Endodermal cell (in vitro differentiated cells): ENCODE measurements at regions not wholly inside any gene's neighbourhood (a gene's known extent, or its start where the extent isn't known, plus 50 kb on each side); places are given as distances from the start of the nearest gene placed in this dataset.
A peak's percentile ranks its signal among the peaks of the same experiment; 100 is the strongest.

Experiments
- DNase-seq: peaks from one replicate; pipeline ENCODE4 v3.0.0-alpha.2; 2017
- H3K27ac ChIP-seq: 2 replicates; pipeline ENCODE4 v1.5.1; 2013; ENCODE audit warnings: mild to moderate bottlenecking, low read depth, low read length, moderate library complexity
- H3K27me3 ChIP-seq: 2 replicates; pipeline ENCODE4 v1.6.1; 2013; ENCODE audit warnings: mild to moderate bottlenecking, low read length, moderate library complexity; ENCODE audit not compliant: insufficient read depth, control insufficient read depth, poor library complexity, severe bottlenecking
- H3K36me3 ChIP-seq: 2 replicates; pipeline ENCODE4 v1.7.0; 2013; ENCODE audit warnings: mild to moderate bottlenecking, low read length, moderate library complexity; ENCODE audit not compliant: control insufficient read depth, insufficient read depth
- H3K4me1 ChIP-seq: one replicate; pipeline ENCODE4 v1.7.0; 2013; ENCODE audit warnings: low read length; ENCODE audit not compliant: control insufficient read depth, insufficient read depth
- H3K4me3 ChIP-seq: 2 replicates; pipeline ENCODE4 v1.5.1; 2013; ENCODE audit warnings: mild to moderate bottlenecking, low read length, moderate library complexity
- H3K9ac ChIP-seq: 2 replicates; pipeline ENCODE4 v1.6.1; 2013; ENCODE audit warnings: mild to moderate bottlenecking, low read length, moderate library complexity; ENCODE audit not compliant: poor library complexity, severe bottlenecking; ENCODE audit errors: extremely low read depth
- H3K9me3 ChIP-seq: 2 replicates; pipeline ENCODE4 v1.6.1; 2013; ENCODE audit warnings: mild to moderate bottlenecking, low read length, moderate library complexity; ENCODE audit not compliant: control insufficient read depth
- H3K27ac Mint-ChIP-seq: 2 replicates; pipeline ENCODE4 v1.8.0; 2020; ENCODE audit warnings: mixed read lengths
- H3K27me3 Mint-ChIP-seq: 2 replicates; pipeline ENCODE4 v1.8.0; 2021; ENCODE audit warnings: mild to moderate bottlenecking, mixed read lengths; ENCODE audit not compliant: insufficient read depth
- H3K36me3 Mint-ChIP-seq: 2 replicates; pipeline ENCODE4 v1.8.0; 2020; ENCODE audit warnings: low read depth, mixed read lengths
- H3K4me1 Mint-ChIP-seq: 2 replicates; pipeline ENCODE4 v1.8.0; 2020; ENCODE audit warnings: mixed read lengths
- H3K4me3 Mint-ChIP-seq: 2 replicates; pipeline ENCODE4 v1.8.0; 2020; ENCODE audit warnings: mild to moderate bottlenecking, moderate library complexity, mixed read lengths
- H3K9me3 Mint-ChIP-seq: 2 replicates; pipeline ENCODE4 v1.8.0; 2020; ENCODE audit warnings: mild to moderate bottlenecking, mixed read lengths
- CTCF ChIP-seq: fragments of 200-600 bp; sonication (generic); conservative IDR thresholded peaks from 2 replicates; pipeline ENCODE4 v1.5.0; 2021; ENCODE audit warnings: antibody characterized with exemption, mild to moderate bottlenecking
- WGBS, 2 experiments: methylation state at CpG; one replicate each; pipeline versions ENCODE4 v1.1.5 to v1.1.7; 2013; ENCODE audit warnings: missing lambda C conversion rate in 2 of 2, mixed read lengths in 1 of 2; ENCODE audit not compliant: insufficient coverage in 1 of 2, insufficient read length in 1 of 2; 5-methylcytosine and 5-hydroxymethylcytosine counted together

GRCh38 chrX:69324851-69325250, 159.6 kb upstream of the PJA1 start:
- no peak overlapping the region for H3K27ac ChIP-seq
- no peaks in the 10 kb centered on the region for H3K36me3 ChIP-seq
- no peak overlapping the region for H3K4me3 ChIP-seq
- H3K4me3 Mint-ChIP-seq: no peak overlapping the region
- DNase-seq: no peak
- H3K27me3 Mint-ChIP-seq: no peaks in the 10 kb centered on the region
- no peaks in the 10 kb centered on the region for H3K4me1 ChIP-seq
- H3K9me3 Mint-ChIP-seq: peaks cover 58% of the 10 kb centered on the region
- WGBS, 2 experiments: 89% methylated on average over 2 of the region's 2 CpGs; no CpG with 5 or more reads in 1 of the 2 experiments
- TF ChIP-seq CTCF: no peak
- H3K9me3 ChIP-seq: no peaks in the 10 kb centered on the region
- no peaks in the 10 kb centered on the region for H3K36me3 Mint-ChIP-seq
- H3K27ac Mint-ChIP-seq: no peak overlapping the region
- H3K9ac ChIP-seq: no peak overlapping the region
- H3K4me1 Mint-ChIP-seq: no peaks in the 10 kb centered on the region
- no peaks in the 10 kb centered on the region for H3K27me3 ChIP-seq

GRCh38 chrX:69323786-69324720, 158.8 kb upstream of the PJA1 start:
- H3K4me1 Mint-ChIP-seq: no peaks in the 10 kb centered on the region
- Histone ChIP-seq H3K9ac (no peak overlapping the region), H3K9me3 (no peaks in the 10 kb centered on the region), H3K27me3 (no peaks in the 10 kb centered on the region), H3K36me3 (no peaks in the 10 kb centered on the region), H3K27ac (no peak overlapping the region), H3K4me3 (no peak overlapping the region), H3K4me1 (no peaks in the 10 kb centered on the region)
- no peak overlapping the region for H3K27ac Mint-ChIP-seq
- 88 to 100% methylated on average over 1 to 9 of the region's 9 CpGs for WGBS, 2 experiments
- no peak for TF ChIP-seq CTCF
- H3K9me3 Mint-ChIP-seq: peaks cover 59% of the 10 kb centered on the region
- no peak overlapping the region for H3K4me3 Mint-ChIP-seq
- no peaks in the 10 kb centered on the region for H3K36me3 Mint-ChIP-seq
- peak; percentile 51 for DNase-seq
- no peaks in the 10 kb centered on the region for H3K27me3 Mint-ChIP-seq

- H3K4me3 ChIP-seq: no peak overlapping the region
- H3K9me3 Mint-ChIP-seq: peaks cover 51% of the 10 kb centered on the region
- no peaks in the 10 kb centered on the region for H3K4me1 ChIP-seq
- no peak for TF ChIP-seq CTCF
- H3K27ac ChIP-seq: no peak overlapping the region
- no peaks in the 10 kb centered on the region for H3K9me3 ChIP-seq
- no peaks in the 10 kb centered on the region for H3K36me3 ChIP-seq
- peaks cover 8% of the 10 kb centered on the region for H3K4me1 Mint-ChIP-seq
- H3K36me3 Mint-ChIP-seq: no peaks in the 10 kb centered on the region
- H3K27ac Mint-ChIP-seq: no peak overlapping the region
- WGBS, 2 experiments: 87 to 100% methylated on average over 1 to 2 of the region's 3 CpGs
- DNase-seq: no peak
- no peak overlapping the region for H3K9ac ChIP-seq
- no peaks in the 10 kb centered on the region for H3K27me3 ChIP-seq
- no peaks in the 10 kb centered on the region for H3K27me3 Mint-ChIP-seq
- H3K4me3 Mint-ChIP-seq: no peak overlapping the region
Observed at GRCh38 chrX:69321789-69322188, 156.5 kb upstream of the PJA1 start.
